IPS-NIHi7 (cell line): ENCODE measurements at regions not wholly inside any gene's neighbourhood (a gene's known extent, or its start where the extent isn't known, plus 50 kb on each side); places are given as distances from the start of the nearest gene placed in this dataset.
"Not testable (repeated sequence)": the region's sequence is repeated elsewhere in the genome, so short reads cannot be mapped to it uniquely, and the experiment has no call there.

Source experiments
- DNase-seq: peaks from one replicate; pipeline ENCODE4 v3.0.0; 2012; ENCODE audit warnings: mixed read lengths; ENCODE audit errors: extremely low spot score

DNA sequence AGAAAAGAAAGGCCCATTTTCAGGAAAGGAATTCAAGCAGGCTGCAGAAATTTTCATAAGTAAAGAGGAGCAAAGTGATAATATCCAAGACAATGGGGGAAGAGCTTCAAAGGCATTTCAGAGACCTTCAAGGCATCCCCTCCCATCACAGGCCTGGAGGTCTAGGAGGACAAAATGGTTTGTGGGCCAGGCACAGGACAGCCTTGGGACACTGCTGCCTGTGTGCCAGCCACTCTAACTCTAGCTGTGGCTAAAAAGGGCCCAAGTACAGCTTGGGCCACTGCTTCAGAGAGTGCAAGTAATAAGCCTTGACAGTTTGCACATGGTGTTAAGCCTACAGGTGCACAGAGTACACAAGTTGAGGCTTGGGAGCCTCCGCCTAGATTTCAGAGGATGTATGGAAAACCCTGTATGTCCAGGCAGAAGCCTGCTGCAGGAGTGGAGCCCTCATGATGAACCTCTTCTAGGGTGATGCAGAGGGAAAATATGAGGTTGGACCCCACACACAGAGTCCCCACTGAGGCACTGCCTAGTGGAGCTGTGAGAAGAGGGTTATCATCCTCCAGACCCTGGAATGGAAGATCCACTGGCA, 51.8 kb upstream of the ZSWIM5 start:
- no peak for DNase-seq

DNA sequence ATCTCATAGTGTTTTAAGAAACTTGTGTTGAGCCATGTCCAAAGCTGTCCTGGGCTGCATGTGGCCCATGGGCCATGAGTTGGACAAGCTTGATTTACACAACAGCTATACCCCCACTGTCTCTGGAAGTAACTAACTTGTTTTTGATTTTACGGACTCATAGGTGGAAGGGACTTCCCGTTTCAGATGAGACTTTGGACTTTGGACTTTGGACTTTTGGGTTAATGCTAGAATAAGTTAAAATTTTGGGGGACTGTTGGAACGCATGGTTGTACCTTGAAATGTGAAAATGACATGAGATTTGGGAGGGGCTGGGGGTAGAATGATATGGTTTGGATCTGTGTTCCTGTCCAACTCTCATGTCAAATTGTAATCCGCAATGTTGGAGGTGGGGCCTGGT, 52.6 kb upstream of the ZSWIM5 start:
- DNase-seq = no peak

DNA sequence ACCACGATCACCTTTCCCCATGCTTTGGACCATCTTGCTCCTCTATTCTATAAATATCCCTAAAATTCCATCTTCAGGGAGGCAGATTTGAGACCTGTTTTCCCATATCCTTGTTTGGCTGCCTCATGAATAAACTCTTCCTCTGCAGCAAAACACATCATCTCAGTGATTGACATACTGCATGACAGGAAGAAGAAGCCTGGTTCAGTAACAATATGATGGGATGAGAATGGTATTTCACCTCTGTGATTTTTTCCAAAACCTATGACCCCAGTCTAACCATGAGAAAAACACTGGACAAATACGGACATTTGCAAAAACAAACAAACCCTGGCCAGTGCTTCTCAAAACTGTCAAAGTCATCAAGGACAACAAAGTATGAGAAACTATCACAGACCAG, 53.8 kb upstream of the ZSWIM5 start:
- no peak for DNase-seq

DNA sequence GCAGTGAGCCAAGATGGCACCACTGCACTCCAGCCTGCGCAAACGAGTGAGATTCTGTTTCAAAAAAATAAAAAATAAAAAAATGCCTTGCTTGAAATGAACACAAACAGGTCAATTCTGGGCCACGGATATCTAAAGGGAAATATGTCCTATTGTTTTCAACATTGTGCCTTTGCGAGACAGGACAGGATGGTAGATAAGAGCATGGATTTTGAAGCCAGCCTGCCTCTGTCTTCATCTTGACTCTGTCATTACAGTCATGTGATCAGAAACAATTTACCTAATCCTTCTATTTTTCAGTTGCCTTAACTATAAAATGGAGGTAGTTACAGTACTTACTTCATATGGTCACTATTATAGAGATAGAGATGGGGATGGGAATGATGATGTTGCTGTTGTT, 56.7 kb upstream of the ZSWIM5 start:
- no peak for DNase-seq

DNA sequence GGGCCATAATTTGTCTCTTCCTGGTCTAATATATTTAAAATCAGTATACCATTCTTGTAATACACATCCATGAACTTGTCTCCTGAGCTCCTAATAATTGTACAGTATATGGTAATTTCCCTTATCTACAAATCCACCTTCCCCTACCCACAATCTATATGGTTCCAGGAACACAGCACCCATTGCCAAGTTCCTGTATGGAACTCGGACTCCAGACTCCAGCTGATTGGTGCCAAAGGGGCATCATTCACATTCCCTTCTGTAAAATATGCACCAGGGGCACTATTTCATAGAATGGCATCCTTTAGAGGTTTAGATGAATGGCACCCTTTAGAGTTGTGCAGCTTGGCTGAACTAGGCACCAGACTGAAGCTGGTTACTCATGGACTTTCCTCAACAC, 58.8 kb upstream of the ZSWIM5 start:
- no peak for DNase-seq

DNA sequence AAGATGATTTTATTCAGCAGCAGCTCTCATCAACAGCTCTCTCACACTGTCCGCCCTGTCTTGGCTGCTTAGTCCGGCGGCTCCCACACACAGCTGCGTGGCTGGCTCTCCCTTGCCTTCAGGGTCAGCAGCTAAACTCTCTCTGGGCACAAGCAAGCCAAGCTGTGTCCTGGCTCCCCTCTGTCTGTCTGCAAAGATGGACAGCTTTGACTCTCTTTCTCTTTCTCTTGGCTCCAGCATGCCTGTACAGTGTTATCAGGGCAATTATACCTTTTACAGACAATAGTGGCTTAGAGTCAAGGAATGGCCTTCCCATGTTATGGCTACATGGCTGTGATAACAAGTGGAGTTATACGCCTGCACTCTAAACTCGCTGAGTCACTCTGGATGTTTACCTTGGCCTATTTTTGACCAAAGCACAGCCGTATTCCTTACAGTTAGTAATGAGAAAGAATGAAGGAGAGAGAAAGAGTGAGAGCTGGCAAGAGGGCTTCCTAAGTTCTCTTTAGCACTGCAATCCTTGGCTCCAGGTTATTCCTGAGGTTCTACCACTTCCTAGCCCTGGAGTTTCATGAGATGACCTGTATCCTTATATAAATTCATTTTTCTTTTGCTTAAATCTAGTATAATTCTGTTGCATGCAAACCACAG, 59.9 kb upstream of the ZSWIM5 start:
- DNase-seq = no peak

DNA sequence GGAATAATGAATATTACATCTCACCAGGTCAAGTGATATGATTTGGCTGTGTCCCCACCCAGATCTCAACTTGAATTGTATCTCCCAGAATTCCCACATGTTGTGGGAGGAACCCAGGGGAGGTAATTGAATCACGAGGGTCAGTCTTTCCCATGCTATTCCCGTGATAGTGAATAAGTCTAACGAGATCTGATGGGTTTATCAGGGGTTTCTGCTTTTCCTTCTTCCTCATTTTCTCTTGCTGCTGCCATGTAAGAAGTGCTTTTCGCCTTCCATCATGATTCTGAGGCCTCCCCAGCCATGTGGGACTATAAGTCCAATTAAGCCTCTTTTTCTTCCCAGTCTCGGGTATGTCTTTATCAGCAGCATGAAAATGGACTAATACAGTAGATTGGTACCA, 58.4 kb upstream of the HPDL start:
- not testable (repeated sequence) for DNase-seq

DNA sequence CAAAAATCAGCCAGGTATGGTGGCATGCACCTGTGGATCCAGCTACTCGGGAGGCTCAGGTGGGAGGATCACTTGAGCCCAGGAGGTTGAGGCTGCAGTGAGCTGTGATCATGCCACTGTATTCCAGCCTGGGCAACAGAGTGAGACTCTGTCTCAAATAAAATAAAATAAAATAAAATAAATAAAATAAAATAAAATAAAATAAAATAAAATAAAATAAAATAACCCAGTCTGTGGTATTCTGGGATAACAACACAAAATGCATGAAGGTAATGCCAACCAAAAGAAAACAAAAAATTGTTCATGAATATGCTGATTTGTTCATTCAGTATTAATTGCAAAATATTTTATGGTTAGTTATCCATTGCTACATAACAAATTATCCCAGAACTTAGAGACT, 54.4 kb upstream of the HPDL start:
- not testable (repeated sequence) for DNase-seq

DNA sequence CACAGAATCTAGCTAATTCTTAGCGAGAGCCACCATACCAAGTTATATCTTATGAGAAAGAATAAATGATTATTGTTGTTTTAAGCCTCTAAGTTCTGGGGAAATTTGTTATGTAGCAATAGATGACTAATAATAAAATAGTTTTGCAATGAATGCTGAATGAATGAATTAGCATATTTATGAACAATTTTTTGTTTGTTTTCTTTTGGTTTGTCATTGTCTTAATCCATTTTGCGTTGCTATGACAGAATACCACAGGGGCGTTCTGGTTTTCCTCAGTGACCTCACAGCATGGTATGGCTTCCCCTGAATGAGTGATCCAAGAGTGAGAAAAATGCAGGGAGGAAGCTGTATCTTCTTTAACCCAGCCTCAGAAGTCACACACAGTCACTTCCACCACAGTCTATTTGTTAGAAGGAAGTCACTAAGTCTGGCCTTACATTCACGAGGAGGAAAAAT, 53.8 kb upstream of the HPDL start:
- no peak for DNase-seq

DNA sequence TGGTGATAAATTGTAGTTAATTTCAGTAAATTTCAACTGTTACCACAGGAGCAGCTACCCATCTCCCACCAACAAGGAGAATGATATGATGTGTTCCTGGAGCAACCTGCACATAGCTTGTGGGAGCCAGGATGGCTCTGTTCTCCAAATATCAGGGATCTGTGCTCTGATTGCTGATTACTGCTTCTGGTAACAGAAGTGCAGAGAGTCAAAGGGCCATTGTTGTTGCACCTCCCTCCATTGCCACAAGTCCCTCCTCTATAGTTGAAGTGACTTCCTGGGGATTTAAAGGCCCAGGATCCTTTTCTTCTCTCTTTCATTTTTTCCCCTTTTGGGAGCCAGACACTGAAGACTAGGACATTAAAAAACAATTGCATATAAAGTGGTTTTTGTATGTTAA, 51.6 kb upstream of the HPDL start:
- DNase-seq = peak; percentile 31
